T-cell (primary cell): ENCODE measurements at regions not wholly inside any gene's neighbourhood (a gene's known extent, or its start where the extent isn't known, plus 50 kb on each side); places are given as distances from the start of the nearest gene placed in this dataset.

Experiments used
- ATAC-seq, 4 experiments: fragments of 200-7000 bp in 3 of 4; fragments of 150-1000 bp in 1 of 4; cut with Tn5 transposase; replicated peaks in 1 of 4; 1 replicate in 3 of 4; 2 replicates in 1 of 4; pipeline ENCODE4 v1.10.0; 2021; ENCODE audit warnings: moderate library complexity in 3 of 4, mild to moderate bottlenecking in 2 of 4, moderate number of reproducible peaks in 1 of 4
- CTCF ChIA-PET, 2 donors: fragments of 300-600 bp; sonication (Branson Sonifier 250); formaldehyde crosslinking; loops; one replicate each; lab custom pipeline; 2022; ENCODE audit warnings: antibody characterized with exemption in 2 of 2; lab: Charles Lee
- POLR2A ChIA-PET, 2 donors: fragments of 300-600 bp; sonication (Branson Sonifier 250); formaldehyde crosslinking; loops; one replicate each; lab custom pipeline; 2022; ENCODE audit warnings: antibody characterized with exemption in 2 of 2; lab: Charles Lee
- DNase-seq, 35 experiments: peaks; one replicate each; pipeline versions ENCODE4 v3.0.0 to v3.0.0-alpha.2; 2013 to 2023
- H3K27ac ChIP-seq: one replicate; pipeline ENCODE4 v1.5.1; 2013; ENCODE audit warnings: low read length
- H3K27me3 ChIP-seq, 2 experiments: replicated peaks in 1 of 2; 1 replicate in 1 of 2; 2 replicates in 1 of 2; pipeline versions ENCODE4 v1.6.1 to v1.7.0; 2013; ENCODE audit warnings: low read length in 1 of 2, mixed read lengths in 1 of 2; ENCODE audit not compliant: control insufficient read depth in 2 of 2, insufficient read depth in 2 of 2; ENCODE audit errors: extremely low read depth in 1 of 2
- H3K36me3 ChIP-seq, 2 donors: 1 replicate in 1 of 2; 2 replicates in 1 of 2; pipeline versions ENCODE4 v1.6.1 to v1.7.0; 2013; ENCODE audit warnings: low read length in 1 of 2; ENCODE audit not compliant: control insufficient read depth in 2 of 2, insufficient read depth in 1 of 2; ENCODE audit errors: extremely low read depth in 1 of 2
- H3K4me1 ChIP-seq, 2 experiments: 1 replicate in 1 of 2; 2 replicates in 1 of 2; pipeline versions ENCODE4 v1.6.1 to v1.7.0; 2013; ENCODE audit warnings: low read length in 2 of 2, mixed read lengths in 1 of 2; ENCODE audit not compliant: insufficient read depth in 2 of 2, control insufficient read depth in 1 of 2; ENCODE audit errors: extremely low read depth in 1 of 2
- H3K4me3 ChIP-seq, 2 donors: 1 replicate in 1 of 2; 2 replicates in 1 of 2; pipeline versions ENCODE4 v1.5.1 to v1.7.0; 2013; ENCODE audit warnings: mild to moderate bottlenecking in 2 of 2, low read length in 1 of 2, moderate library complexity in 1 of 2; ENCODE audit not compliant: control insufficient read depth in 1 of 2; ENCODE audit errors: extremely low read depth in 1 of 2
- H3K9me3 ChIP-seq: 2 replicates; pipeline ENCODE4 v1.7.0; 2013
- H3K27ac Mint-ChIP-seq, 2 donors: one replicate each; pipeline ENCODE4 v1.8.0; 2020 to 2021; ENCODE audit warnings: mild to moderate bottlenecking in 2 of 2, mixed read lengths in 2 of 2
- H3K27me3 Mint-ChIP-seq, 2 donors: one replicate each; pipeline ENCODE4 v1.8.0; 2021 to 2022; ENCODE audit warnings: mixed read lengths in 2 of 2
- H3K36me3 Mint-ChIP-seq: one replicate; pipeline ENCODE4 v1.8.0; 2021; ENCODE audit warnings: mixed read lengths
- H3K4me1 Mint-ChIP-seq, 3 donors: one replicate each; pipeline ENCODE4 v1.8.0; 2020 to 2022; ENCODE audit warnings: mixed read lengths in 3 of 3, mild to moderate bottlenecking in 1 of 3
- H3K4me3 Mint-ChIP-seq, 3 donors: one replicate each; pipeline ENCODE4 v1.8.0; 2020 to 2022; ENCODE audit warnings: mild to moderate bottlenecking in 3 of 3, mixed read lengths in 3 of 3, moderate library complexity in 3 of 3
- H3K9me3 Mint-ChIP-seq, 3 donors: one replicate each; pipeline ENCODE4 v1.8.0; 2020 to 2022; ENCODE audit warnings: mixed read lengths in 3 of 3
- WGBS: methylation state at CpG from one replicate; pipeline ENCODE4 v1.1.5; 2013; ENCODE audit warnings: missing lambda C conversion rate; ENCODE audit not compliant: insufficient coverage; 5-methylcytosine and 5-hydroxymethylcytosine counted together

- H3K4me3 Mint-ChIP-seq, result no peak overlapping the region
- H3K27ac Mint-ChIP-seq, result no peak overlapping the region
- DNase-seq (no peak), ATAC-seq (no peak)
- Histone ChIP-seq H3K36me3 (no peaks in the 10 kb centered on the region), H3K27me3 (peaks cover 0 to 18% of the 10 kb centered on the region in 2 experiments), H3K4me1 (peaks cover 0 to 3% of the 10 kb centered on the region in 2 experiments), H3K27ac (no peak overlapping the region), H3K9me3 (no peaks in the 10 kb centered on the region), H3K4me3 (no peak overlapping the region)
- ChIA-PET CTCF (no interaction called here), POLR2A (interaction anchor here in 1 of 2 donors (0.7 kb wide), 1 partner anchor 29 kb away, joined by 7 read pairs; no protein-coding TSS in a partner anchor)
- whole genome bisulfite sequencing, result no CpG with 5 or more reads among the region's 2 CpGs
- peaks cover 46 to 50% of the 10 kb centered on the region in 2 donors for H3K27me3 Mint-ChIP-seq
- no peaks in the 10 kb centered on the region for H3K36me3 Mint-ChIP-seq
- H3K4me1 Mint-ChIP-seq, result peaks cover 0 to 6% (median 0%) of the 10 kb centered on the region in 3 donors
- no peaks in the 10 kb centered on the region for H3K9me3 Mint-ChIP-seq
These were observed 90.4 kb downstream of the ZNF280B start for GRCh38 chr22:22418163-22418549.

- H3K27me3 ChIP-seq, result peaks cover 0 to 18% of the 10 kb centered on the region in 2 experiments
- no peak for ATAC-seq
- Mint-ChIP-seq H3K4me1 (peaks cover 0 to 6% (median 0%) of the 10 kb centered on the region in 3 donors), H3K4me3 (no peak overlapping the region), H3K36me3 (no peaks in the 10 kb centered on the region), H3K27ac (no peak overlapping the region), H3K9me3 (no peaks in the 10 kb centered on the region), H3K27me3 (peaks cover 41 to 42% of the 10 kb centered on the region in 2 donors)
- no peak overlapping the region for H3K27ac ChIP-seq
- H3K4me3 ChIP-seq, result no peak overlapping the region
- ChIA-PET POLR2A (no interaction called here), CTCF (no interaction called here)
- H3K4me1 ChIP-seq, result peaks cover 0 to 3% of the 10 kb centered on the region in 2 experiments
- WGBS, result no CpG with 5 or more reads among the region's 2 CpGs
- no peaks in the 10 kb centered on the region for H3K36me3 ChIP-seq
- DNase-seq, result no peak
- no peaks in the 10 kb centered on the region for H3K9me3 ChIP-seq
These were observed 89.6 kb downstream of the ZNF280B start for GRCh38 chr22:22418957-22419356.

GRCh38 chr22:22420580-22420979 is 88.0 kb downstream of the ZNF280B start:
- no peak overlapping the region for H3K4me3 Mint-ChIP-seq
- Histone ChIP-seq H3K27ac (no peak overlapping the region), H3K4me1 (peaks cover 0 to 3% of the 10 kb centered on the region in 2 experiments), H3K4me3 (no peak overlapping the region), H3K27me3 (peaks cover 0 to 15% of the 10 kb centered on the region in 2 experiments), H3K9me3 (no peaks in the 10 kb centered on the region), H3K36me3 (no peaks in the 10 kb centered on the region)
- WGBS, result no CpG with 5 or more reads among the region's 4 CpGs
- no peak overlapping the region for H3K27ac Mint-ChIP-seq
- DNase-seq (no peak), ATAC-seq (no peak)
- peaks cover 0 to 6% (median 0%) of the 10 kb centered on the region in 3 donors for H3K4me1 Mint-ChIP-seq
- no peaks in the 10 kb centered on the region for H3K36me3 Mint-ChIP-seq
- POLR2A ChIA-PET, result no interaction called here
- CTCF ChIA-PET, result no interaction called here
- H3K27me3 Mint-ChIP-seq, result peaks cover 32 to 42% of the 10 kb centered on the region in 2 donors
- no peaks in the 10 kb centered on the region for H3K9me3 Mint-ChIP-seq

GRCh38 chr22:22421392-22421791 is 87.2 kb downstream of the ZNF280B start:
- DNase-seq (no peak), ATAC-seq (no peak)
- Mint-ChIP-seq H3K27me3 (peaks cover 25 to 37% of the 10 kb centered on the region in 2 donors), H3K36me3 (no peaks in the 10 kb centered on the region), H3K4me3 (no peak overlapping the region), H3K27ac (no peak overlapping the region), H3K4me1 (peaks cover 0 to 6% (median 0%) of the 10 kb centered on the region in 3 donors), H3K9me3 (no peaks in the 10 kb centered on the region)
- whole genome bisulfite sequencing, result 52% methylated on average over 2 of the region's 5 CpGs
- H3K36me3 ChIP-seq, result no peaks in the 10 kb centered on the region
- peaks cover 0 to 3% of the 10 kb centered on the region in 2 experiments for H3K4me1 ChIP-seq
- POLR2A ChIA-PET, result no interaction called here
- H3K27ac ChIP-seq, result no peak overlapping the region
- no peaks in the 10 kb centered on the region for H3K9me3 ChIP-seq
- CTCF ChIA-PET, result interaction anchor here (0.5 to 1.0 kb wide), 2 partner anchors 9 to 30 kb away, joined by 3 to 4 read pairs; no protein-coding TSS in a partner anchor
- H3K27me3 ChIP-seq, result peaks cover 0 to 22% of the 10 kb centered on the region in 2 experiments
- H3K4me3 ChIP-seq, result no peak overlapping the region

- Mint-ChIP-seq H3K27me3 (peaks cover 17 to 27% of the 10 kb centered on the region in 2 donors), H3K4me1 (peaks cover 0 to 6% (median 0%) of the 10 kb centered on the region in 3 donors), H3K36me3 (no peaks in the 10 kb centered on the region), H3K27ac (no peak overlapping the region), H3K4me3 (no peak overlapping the region), H3K9me3 (no peaks in the 10 kb centered on the region)
- H3K4me1 ChIP-seq, result peaks cover 0 to 3% of the 10 kb centered on the region in 2 experiments
- DNase-seq (peak in 34 of 35 experiments; percentile 9 to 72 (median 52)), ATAC-seq (peak; percentile 40 to 84 (median 59))
- ChIA-PET CTCF (interaction anchor here in 1 of 2 donors (1.0 to 1.4 kb wide), 3 partner anchors 8 to 215 kb away, joined by 4 to 7 read pairs (median 5); no protein-coding TSS in a partner anchor), POLR2A (no interaction called here)
- H3K9me3 ChIP-seq, result no peaks in the 10 kb centered on the region
- peaks cover 0 to 17% of the 10 kb centered on the region in 2 experiments for H3K27me3 ChIP-seq
- H3K4me3 ChIP-seq, result no peak overlapping the region
- no peak overlapping the region for H3K27ac ChIP-seq
- WGBS, result 0% methylated on average over 3 of the region's 6 CpGs
- H3K36me3 ChIP-seq, result no peaks in the 10 kb centered on the region
These were observed 85.9 kb downstream of the ZNF280B start for GRCh38 chr22:22422629-22423112.

- Histone ChIP-seq H3K4me1 (peaks cover 0 to 3% of the 10 kb centered on the region in 2 experiments), H3K36me3 (no peaks in the 10 kb centered on the region), H3K27ac (no peak overlapping the region), H3K27me3 (peaks cover 0 to 17% of the 10 kb centered on the region in 2 experiments), H3K4me3 (no peak overlapping the region), H3K9me3 (no peaks in the 10 kb centered on the region)
- POLR2A ChIA-PET, result no interaction called here
- no peaks in the 10 kb centered on the region for H3K36me3 Mint-ChIP-seq
- H3K9me3 Mint-ChIP-seq, result no peaks in the 10 kb centered on the region
- H3K4me1 Mint-ChIP-seq, result peaks cover 0 to 6% (median 0%) of the 10 kb centered on the region in 3 donors
- WGBS, result no CpG with 5 or more reads among the region's 3 CpGs
- no peak for ATAC-seq
- CTCF ChIA-PET, result no interaction called here
- DNase-seq, result no peak
- no peak overlapping the region for H3K27ac Mint-ChIP-seq
- H3K27me3 Mint-ChIP-seq, result peaks cover 15 to 24% of the 10 kb centered on the region in 2 donors
- H3K4me3 Mint-ChIP-seq, result no peak overlapping the region
These were observed 84.9 kb downstream of the ZNF280B start for GRCh38 chr22:22423681-22424080.
